SK-N-MC (cell line): ENCODE measurements at regions not wholly inside any gene's neighbourhood (a gene's known extent, or its start where the extent isn't known, plus 50 kb on each side); places are given as distances from the start of the nearest gene placed in this dataset.
"Not testable (repeated sequence)": the region's sequence is repeated elsewhere in the genome, so short reads cannot be mapped to it uniquely, and the experiment has no call there.

Experiments used
- DNase-seq: peaks from one replicate; pipeline ENCODE4 v3.0.0-alpha.2; 2011; ENCODE audit warnings: low read depth, low spot score
- H3K27ac ChIP-seq: fragments of 200-600 bp; sonication (generic); 2 replicates; pipeline ENCODE4 v1.5.1; 2016; ENCODE audit warnings: mixed run types
- H3K36me3 ChIP-seq: fragments of 200-600 bp; sonication (generic); 2 replicates; pipeline ENCODE4 v1.6.1; 2017; ENCODE audit warnings: antibody characterized with exemption, low read length, mixed read lengths; ENCODE audit not compliant: insufficient read depth
- H3K4me3 ChIP-seq: fragments of 200-600 bp; sonication (generic); 2 replicates; pipeline ENCODE4 v1.5.1; 2016
- H3K9ac ChIP-seq: fragments of 200-600 bp; sonication (generic); 2 replicates; pipeline ENCODE4 v1.8.0; 2017; ENCODE audit warnings: mixed run types, mixed read lengths; ENCODE audit not compliant: insufficient read length
- H3K9me3 ChIP-seq: fragments of 200-600 bp; sonication (generic); 2 replicates; pipeline ENCODE4 v1.6.1; 2017; ENCODE audit warnings: low read depth, mild to moderate bottlenecking, antibody characterized with exemption, low read length, moderate library complexity, mixed read lengths
- EZH2 ChIP-seq: fragments of 200-600 bp; sonication (generic); IDR thresholded peaks from one replicate; pipeline ENCODE4 v1.6.1; 2017; ENCODE audit warnings: antibody characterized with exemption
- FOXP2 ChIP-seq: optimal IDR thresholded peaks from 2 replicates; pipeline ENCODE3; 2011; ENCODE audit warnings: mild to moderate bottlenecking, moderate library complexity; ENCODE audit not compliant: insufficient read depth; ENCODE audit errors: extremely low read length, control extremely low read depth
- POLR2AphosphoS5 ChIP-seq: IDR thresholded peaks from 2 replicates; pipeline ENCODE4 v1.6.1; 2012; ENCODE audit warnings: mild to moderate bottlenecking, low read depth, low read length, borderline replicate concordance

DNA sequence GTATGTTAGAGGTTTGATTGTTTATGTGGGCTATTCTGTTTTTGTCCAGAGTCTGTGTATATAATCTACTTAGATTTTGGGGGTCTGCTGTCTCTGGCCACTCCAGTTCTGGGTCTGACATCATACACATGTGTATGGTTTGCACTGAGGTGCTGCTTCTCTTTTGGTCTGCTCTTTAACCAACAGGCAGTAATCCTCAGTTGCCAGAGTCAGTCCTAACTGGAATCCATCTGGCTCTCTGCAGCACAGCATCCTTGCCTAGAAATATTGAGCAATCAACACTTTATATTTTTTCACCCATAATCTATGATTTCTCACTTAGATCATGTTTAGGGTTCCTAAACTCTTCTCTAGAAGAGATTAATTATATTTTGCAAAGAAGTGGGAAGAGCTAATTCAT lies 98.3 kb upstream of the SFRP2 start:
- TF ChIP-seq FOXP2 (no peak), POLR2AphosphoS5 (no peak), EZH2 (no peak)
- Histone ChIP-seq H3K9me3 (no peaks in the 10 kb centered on the region), H3K27ac (no peak overlapping the region), H3K9ac (no peak overlapping the region), H3K4me3 (no peak overlapping the region), H3K36me3 (no peaks in the 10 kb centered on the region)
- no peak for DNase-seq

GRCh38 chr4:153884325-153884724 lies 95.4 kb upstream of the SFRP2 start:
- no peaks in the 10 kb centered on the region for H3K36me3 ChIP-seq
- H3K9me3 ChIP-seq, result no peaks in the 10 kb centered on the region
- H3K27ac ChIP-seq, result no peak overlapping the region
- no peak for DNase-seq
- no peak for TF ChIP-seq POLR2AphosphoS5
- no peak for TF ChIP-seq EZH2
- TF ChIP-seq FOXP2, result no peak
- no peak overlapping the region for H3K4me3 ChIP-seq
- no peak overlapping the region for H3K9ac ChIP-seq

DNA sequence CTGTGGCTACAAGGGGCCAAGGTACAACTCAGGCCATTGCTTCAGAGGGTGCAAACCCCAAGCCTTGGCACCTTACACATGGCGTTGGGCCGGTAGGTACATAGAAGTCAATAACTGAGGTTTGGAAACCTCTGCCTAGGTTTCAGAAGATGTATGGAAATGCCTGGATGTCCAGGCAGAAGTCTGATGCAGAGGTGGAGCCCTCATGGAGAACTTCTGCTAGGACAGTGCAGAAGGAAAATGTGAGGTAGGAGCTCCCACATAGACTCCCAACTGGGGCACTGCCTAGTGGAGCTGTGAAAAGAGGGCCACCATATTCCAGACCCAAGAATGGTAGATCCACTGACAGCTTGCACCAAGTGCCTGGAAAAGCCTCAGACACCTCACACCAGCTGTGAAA lies 92.1 kb upstream of the SFRP2 start:
- Histone ChIP-seq H3K4me3 (no peak overlapping the region), H3K9ac (no peak overlapping the region), H3K9me3 (no peaks in the 10 kb centered on the region), H3K36me3 (no peaks in the 10 kb centered on the region), H3K27ac (no peak overlapping the region)
- TF ChIP-seq EZH2, result no peak
- TF ChIP-seq POLR2AphosphoS5, result no peak
- TF ChIP-seq FOXP2, result no peak
- DNase-seq, result no peak

- TF ChIP-seq POLR2AphosphoS5, result no peak
- no peak for TF ChIP-seq FOXP2
- no peak for TF ChIP-seq EZH2
- no peak for DNase-seq
- H3K4me3 ChIP-seq, result no peak overlapping the region
- no peak overlapping the region for H3K27ac ChIP-seq
- H3K9me3 ChIP-seq, result no peaks in the 10 kb centered on the region
- no peaks in the 10 kb centered on the region for H3K36me3 ChIP-seq
- no peak overlapping the region for H3K9ac ChIP-seq
Observed at GRCh38 chr4:153877898-153878297, 89.0 kb upstream of the SFRP2 start.

GRCh38 chr4:153873741-153874140 lies 84.9 kb upstream of the SFRP2 start:
- H3K36me3 ChIP-seq, result no peaks in the 10 kb centered on the region
- TF ChIP-seq EZH2, result no peak
- no peak for TF ChIP-seq POLR2AphosphoS5
- TF ChIP-seq FOXP2, result no peak
- no peak for DNase-seq
- no peak overlapping the region for H3K9ac ChIP-seq
- no peaks in the 10 kb centered on the region for H3K9me3 ChIP-seq
- no peak overlapping the region for H3K27ac ChIP-seq
- no peak overlapping the region for H3K4me3 ChIP-seq

DNA sequence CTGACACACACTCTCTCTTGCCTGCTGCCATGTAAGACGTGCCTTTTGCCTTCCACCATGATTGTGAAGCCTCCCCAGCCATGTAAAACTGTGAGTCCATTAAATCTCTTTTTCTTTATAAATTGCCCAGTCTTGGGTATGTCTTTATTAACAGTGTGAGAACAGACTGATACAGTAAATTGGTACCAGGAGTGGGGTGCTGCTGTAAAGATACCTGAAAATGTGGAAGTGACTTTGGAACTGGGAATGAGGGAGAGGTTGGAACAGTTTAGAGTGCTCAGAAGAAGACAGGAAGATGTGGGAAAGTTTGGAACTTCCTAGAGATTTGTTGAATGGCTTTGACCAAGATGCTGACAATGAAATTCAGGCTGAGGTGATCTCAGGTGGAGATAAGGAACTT lies 77.9 kb upstream of the SFRP2 start:
- H3K27ac ChIP-seq, H3K9me3 ChIP-seq, H3K36me3 ChIP-seq, H3K4me3 ChIP-seq, DNase-seq, H3K9ac ChIP-seq: not testable (repeated sequence)

DNA sequence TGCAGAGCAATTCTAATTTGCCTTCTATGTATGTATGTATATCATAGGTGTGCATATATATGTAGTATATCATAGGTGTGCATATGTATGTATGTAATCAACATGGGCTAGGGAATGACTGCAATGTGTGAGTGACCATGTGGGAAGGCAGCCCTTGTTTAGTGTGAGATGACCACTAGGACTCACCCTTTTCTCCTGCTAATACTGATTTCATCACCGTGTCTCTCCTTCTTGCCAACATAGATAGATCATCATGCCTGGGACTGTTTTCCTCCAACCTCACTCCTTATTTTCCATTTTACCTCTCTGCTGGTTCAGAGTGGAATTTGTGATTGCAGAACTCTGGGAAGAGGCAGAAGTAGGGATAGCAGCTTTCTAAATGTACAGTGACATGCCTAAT lies 63.6 kb upstream of the SFRP2 start:
- Histone ChIP-seq H3K36me3 (no peaks in the 10 kb centered on the region), H3K9me3 (no peaks in the 10 kb centered on the region), H3K4me3 (no peak overlapping the region), H3K9ac (no peak overlapping the region), H3K27ac (no peak overlapping the region)
- TF ChIP-seq POLR2AphosphoS5, result no peak
- no peak for TF ChIP-seq FOXP2
- TF ChIP-seq EZH2, result no peak
- no peak for DNase-seq

- no peak for TF ChIP-seq POLR2AphosphoS5
- TF ChIP-seq FOXP2, result no peak
- TF ChIP-seq EZH2, result no peak
- Histone ChIP-seq H3K27ac (no peak overlapping the region), H3K9ac (no peak overlapping the region), H3K36me3 (no peaks in the 10 kb centered on the region), H3K9me3 (no peaks in the 10 kb centered on the region), H3K4me3 (no peak overlapping the region)
- DNase-seq, result no peak
Observed at GRCh38 chr4:153850533-153851280, 61.8 kb upstream of the SFRP2 start.

- no peak for TF ChIP-seq EZH2
- no peak for TF ChIP-seq FOXP2
- TF ChIP-seq POLR2AphosphoS5, result no peak
- no peak for DNase-seq
- H3K9me3 ChIP-seq, result no peaks in the 10 kb centered on the region
- no peak overlapping the region for H3K4me3 ChIP-seq
- no peak overlapping the region for H3K27ac ChIP-seq
- H3K9ac ChIP-seq, result no peak overlapping the region
- H3K36me3 ChIP-seq, result no peaks in the 10 kb centered on the region
Observed at GRCh38 chr4:153844144-153844543, 55.3 kb upstream of the SFRP2 start.
